Activated T-cell treated with anti-CD3 and anti-CD28 coated beads, Interleukin-2, amount 50 U/mL, for 72 hours (primary cell): ENCODE measurements at regions not wholly inside any gene's neighbourhood (a gene's known extent, or its start where the extent isn't known, plus 50 kb on each side); places are given as distances from the start of the nearest gene placed in this dataset.
A peak's percentile ranks its signal among the peaks of the same experiment; 100 is the strongest.
"Not testable (repeated sequence)": the region's sequence is repeated elsewhere in the genome, so short reads cannot be mapped to it uniquely, and the experiment has no call there.

ENCODE experiments used
- ATAC-seq, 2 donors: fragments of 150-1000 bp; cut with Tn5 transposase; replicated peaks in 1 of 2; 2 replicates each; pipeline ENCODE4 v1.10.0; 2021; ENCODE audit warnings: moderate library complexity in 2 of 2, mild to moderate bottlenecking in 1 of 2
- DNase-seq, 2 donors: peaks; one replicate each; pipeline ENCODE4 v3.0.0; 2021 to 2022; ENCODE audit warnings: mixed read lengths in 1 of 2
- H3K27ac Mint-ChIP-seq: one replicate; pipeline ENCODE4 v1.8.0; 2022; ENCODE audit warnings: mild to moderate bottlenecking, moderate library complexity, mixed read lengths
- H3K27me3 Mint-ChIP-seq: one replicate; pipeline ENCODE4 v1.8.0; 2022; ENCODE audit warnings: low read depth, mixed read lengths
- H3K36me3 Mint-ChIP-seq, 2 donors: one replicate each; pipeline ENCODE4 v1.8.0; 2022; ENCODE audit warnings: mixed read lengths in 2 of 2, mild to moderate bottlenecking in 1 of 2; ENCODE audit not compliant: insufficient read depth in 2 of 2
- H3K4me1 Mint-ChIP-seq: one replicate; pipeline ENCODE4 v1.8.0; 2022; ENCODE audit warnings: low read depth, mixed read lengths
- H3K4me3 Mint-ChIP-seq, 2 donors: one replicate each; pipeline ENCODE4 v1.8.0; 2022; ENCODE audit warnings: mild to moderate bottlenecking in 2 of 2, mixed read lengths in 2 of 2, moderate library complexity in 2 of 2
- H3K9me3 Mint-ChIP-seq, 2 donors: one replicate each; pipeline ENCODE4 v1.8.0; 2022; ENCODE audit warnings: mixed read lengths in 2 of 2

DNA sequence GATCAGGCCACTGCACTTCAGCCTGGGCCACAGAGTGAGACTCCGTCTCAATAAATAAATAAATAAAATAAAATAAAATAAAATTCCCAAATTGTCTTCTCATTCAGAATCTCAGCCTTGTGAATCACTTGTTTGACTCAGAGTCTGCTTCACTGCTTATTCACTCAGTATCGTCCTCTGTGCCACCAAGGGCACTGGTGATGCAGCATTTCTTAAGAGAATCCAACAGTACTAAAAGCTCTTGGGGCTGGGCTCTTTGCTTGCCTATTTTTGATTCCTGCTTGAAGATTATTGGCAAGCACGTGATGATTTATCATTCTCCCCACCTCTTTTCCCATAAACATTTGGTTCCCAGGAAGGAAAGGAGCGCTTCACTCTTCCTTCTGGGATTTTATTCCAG, 54.8 kb upstream of the HMGB1 start:
- no peak for DNase-seq
- no peak for ATAC-seq
- H3K4me1 Mint-ChIP-seq = peaks cover 9% of the 10 kb centered on the region
- no peak overlapping the region for H3K27ac Mint-ChIP-seq
- no peaks in the 10 kb centered on the region for H3K27me3 Mint-ChIP-seq
- no peaks in the 10 kb centered on the region for H3K9me3 Mint-ChIP-seq
- no peak overlapping the region for H3K4me3 Mint-ChIP-seq
- H3K36me3 Mint-ChIP-seq = no peaks in the 10 kb centered on the region

- Mint-ChIP-seq H3K4me1 (peaks cover 9% of the 10 kb centered on the region), H3K27ac (no peak overlapping the region), H3K27me3 (no peaks in the 10 kb centered on the region), H3K36me3 (no peaks in the 10 kb centered on the region), H3K9me3 (no peaks in the 10 kb centered on the region), H3K4me3 (no peak overlapping the region)
- ATAC-seq (no peak), DNase-seq (no peak)
These were observed 57.5 kb upstream of the HMGB1 start for GRCh38 chr13:30523211-30523610.

GRCh38 chr13:30523817-30524216, 58.1 kb upstream of the HMGB1 start:
- not testable (repeated sequence) for H3K4me3 Mint-ChIP-seq, H3K9me3 Mint-ChIP-seq, DNase-seq, H3K4me1 Mint-ChIP-seq, ATAC-seq, H3K27ac Mint-ChIP-seq, H3K36me3 Mint-ChIP-seq, H3K27me3 Mint-ChIP-seq

GRCh38 chr13:30525212-30525611, 59.5 kb upstream of the HMGB1 start:
- not testable (repeated sequence) for H3K27ac Mint-ChIP-seq

GRCh38 chr13:30526612-30527495, 61.1 kb upstream of the HMGB1 start:
- no peaks in the 10 kb centered on the region for H3K9me3 Mint-ChIP-seq
- peaks cover 9% of the 10 kb centered on the region for H3K4me1 Mint-ChIP-seq
- H3K27me3 Mint-ChIP-seq = no peaks in the 10 kb centered on the region
- no peaks in the 10 kb centered on the region for H3K36me3 Mint-ChIP-seq
- no peak for ATAC-seq
- no peak for DNase-seq
- no peak overlapping the region for H3K27ac Mint-ChIP-seq
- H3K4me3 Mint-ChIP-seq = no peak overlapping the region

More at GRCh38 chr13:30525212-30525611, 59.5 kb upstream of the HMGB1 start:
- not testable (repeated sequence) for DNase-seq, H3K9me3 Mint-ChIP-seq, ATAC-seq, H3K4me1 Mint-ChIP-seq, H3K4me3 Mint-ChIP-seq, H3K27me3 Mint-ChIP-seq, H3K36me3 Mint-ChIP-seq

- H3K27me3 Mint-ChIP-seq = no peaks in the 10 kb centered on the region
- peak in 1 of 2 donors; percentile 25 for ATAC-seq
- H3K4me3 Mint-ChIP-seq = no peak overlapping the region
- no peak for DNase-seq
- H3K9me3 Mint-ChIP-seq = no peaks in the 10 kb centered on the region
- peaks cover 9% of the 10 kb centered on the region for H3K4me1 Mint-ChIP-seq
- H3K27ac Mint-ChIP-seq = no peak overlapping the region
- H3K36me3 Mint-ChIP-seq = no peaks in the 10 kb centered on the region
These were observed 63.5 kb upstream of the HMGB1 start for GRCh38 chr13:30529085-30529834.

GRCh38 chr13:30535046-30535445, 69.3 kb upstream of the HMGB1 start:
- Mint-ChIP-seq H3K4me3 (no peak overlapping the region), H3K36me3 (no peaks in the 10 kb centered on the region), H3K27me3 (no peaks in the 10 kb centered on the region), H3K4me1 (no peaks in the 10 kb centered on the region), H3K9me3 (no peaks in the 10 kb centered on the region), H3K27ac (no peak overlapping the region)
- DNase-seq (no peak), ATAC-seq (no peak)

- Mint-ChIP-seq H3K36me3 (no peaks in the 10 kb centered on the region), H3K27ac (no peak overlapping the region), H3K4me1 (no peaks in the 10 kb centered on the region), H3K27me3 (no peaks in the 10 kb centered on the region), H3K4me3 (no peak overlapping the region), H3K9me3 (no peaks in the 10 kb centered on the region)
- ATAC-seq = no peak
- no peak for DNase-seq
These were observed 72.4 kb upstream of the USPL1 start for GRCh38 chr13:30545320-30545719.

DNA sequence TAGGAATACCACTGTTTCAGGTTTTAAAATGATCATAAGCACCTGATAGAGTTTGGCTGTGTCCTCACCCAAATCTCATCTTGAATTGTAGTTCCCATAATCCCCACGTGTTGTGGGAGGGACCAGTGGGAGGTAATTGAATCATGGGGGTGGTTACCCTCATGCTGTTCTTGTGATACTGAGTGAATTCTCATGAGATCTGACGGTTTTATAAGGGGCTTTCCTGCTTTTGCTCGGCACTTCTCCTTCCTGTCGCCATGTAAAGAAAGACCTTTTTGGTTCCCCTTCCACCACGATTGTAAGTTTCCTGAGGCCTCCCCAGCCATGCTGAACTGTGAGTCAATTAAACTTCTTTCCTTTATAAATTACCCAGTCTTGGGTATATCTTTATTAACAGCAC, 69.7 kb upstream of the USPL1 start:
- not testable (repeated sequence) for H3K4me1 Mint-ChIP-seq, DNase-seq, H3K36me3 Mint-ChIP-seq, ATAC-seq, H3K27me3 Mint-ChIP-seq, H3K4me3 Mint-ChIP-seq, H3K9me3 Mint-ChIP-seq, H3K27ac Mint-ChIP-seq

- H3K27me3 Mint-ChIP-seq = no peaks in the 10 kb centered on the region
- H3K27ac Mint-ChIP-seq = no peak overlapping the region
- no peaks in the 10 kb centered on the region for H3K36me3 Mint-ChIP-seq
- peak; percentile 75 to 77 for ATAC-seq
- peak in 1 of 2 donors; percentile 14 for DNase-seq
- no peaks in the 10 kb centered on the region for H3K9me3 Mint-ChIP-seq
- peaks cover 8% of the 10 kb centered on the region for H3K4me1 Mint-ChIP-seq
- no peak overlapping the region for H3K4me3 Mint-ChIP-seq
These were observed 66.5 kb upstream of the USPL1 start for GRCh38 chr13:30551189-30551588.

DNA sequence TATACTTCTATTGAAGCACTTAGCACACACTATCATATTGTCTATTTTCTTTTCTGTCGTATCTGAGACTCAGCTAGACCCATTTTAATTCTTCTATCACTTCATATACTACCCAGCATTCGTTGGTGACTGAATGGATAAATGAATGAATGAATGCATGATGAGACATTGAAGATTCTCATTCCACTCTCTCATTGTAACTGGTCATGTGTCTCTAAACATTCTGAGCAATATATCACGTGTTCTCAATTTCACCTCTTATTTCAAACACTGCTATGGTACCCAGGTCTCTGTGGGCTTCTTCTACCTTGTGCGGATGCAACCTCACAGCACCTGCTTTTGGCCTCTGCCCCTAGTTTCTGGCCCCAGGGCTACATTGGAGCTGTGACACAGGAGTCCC, 65.2 kb upstream of the USPL1 start:
- H3K4me3 Mint-ChIP-seq = no peak overlapping the region
- ATAC-seq = no peak
- no peak for DNase-seq
- H3K4me1 Mint-ChIP-seq = peaks cover 8% of the 10 kb centered on the region
- no peak overlapping the region for H3K27ac Mint-ChIP-seq
- no peaks in the 10 kb centered on the region for H3K36me3 Mint-ChIP-seq
- no peaks in the 10 kb centered on the region for H3K9me3 Mint-ChIP-seq
- H3K27me3 Mint-ChIP-seq = no peaks in the 10 kb centered on the region

- Mint-ChIP-seq H3K36me3 (no peaks in the 10 kb centered on the region), H3K27me3 (peaks cover 18% of the 10 kb centered on the region), H3K9me3 (no peaks in the 10 kb centered on the region), H3K4me1 (peaks cover 5% of the 10 kb centered on the region), H3K27ac (no peak overlapping the region), H3K4me3 (no peak overlapping the region)
- ATAC-seq (no peak), DNase-seq (no peak)
These were observed 58.4 kb upstream of the USPL1 start for GRCh38 chr13:30559274-30559673.

- ATAC-seq = no peak
- Mint-ChIP-seq H3K4me1 (peaks cover 5% of the 10 kb centered on the region), H3K27me3 (peaks cover 18% of the 10 kb centered on the region), H3K27ac (no peak overlapping the region), H3K4me3 (no peak overlapping the region), H3K36me3 (no peaks in the 10 kb centered on the region), H3K9me3 (no peaks in the 10 kb centered on the region)
- DNase-seq = no peak
These were observed 57.5 kb upstream of the USPL1 start for GRCh38 chr13:30560212-30560611.
